ENCODE measurements at regions not wholly inside any gene's neighbourhood (a gene's known extent, or its start where the extent isn't known, plus 50 kb on each side); places are given as distances from the start of the nearest gene placed in this dataset.
"Not testable (repeated sequence)": the region's sequence is repeated elsewhere in the genome, so short reads cannot be mapped to it uniquely, and the experiment has no call there.

GRCh38 chr15:96648866-96649265 is 318.4 kb downstream of the NR2F2 start:
- Histone ChIP-seq H3K9me3 (ENCODE audit: control insufficient read depth, low read depth, low read length) (no peaks in the 10 kb centered on the region), H2AFZ (ENCODE audit: control insufficient read depth, low read length) (no peak overlapping the region), H3K4me3 (ENCODE audit: control insufficient read depth in 2 of 3, extremely low read depth in 1 of 3, insufficient read depth in 2 of 3, low read depth in 1 of 3, low read length in 3 of 3) (no peak overlapping the region), H3K27ac (ENCODE audit: control insufficient read depth, insufficient read depth, low read length) (no peak overlapping the region), H3K79me2 (ENCODE audit: control insufficient read depth, insufficient read depth, low read length) (no peaks in the 10 kb centered on the region), H3K9ac (ENCODE audit: control insufficient read depth, extremely low read depth, insufficient read depth, low read length) (no peak overlapping the region), H3K4me1 (ENCODE audit: control insufficient read depth, extremely low read depth, insufficient read depth, low read length) (no peaks in the 10 kb centered on the region), H3K4me2 (ENCODE audit: control insufficient read depth, extremely low read depth, insufficient read depth, low read depth, low read length) (no peak overlapping the region), H4K20me1 (ENCODE audit: control insufficient read depth, extremely low read depth, insufficient read depth, low read length) (no peaks in the 10 kb centered on the region), H3K27me3 (ENCODE audit: control insufficient read depth, extremely low read depth, insufficient read depth, low read length) (no peaks in the 10 kb centered on the region), H3K36me3 (ENCODE audit: control insufficient read depth in 2 of 2, extremely low read depth in 1 of 2, insufficient read depth in 2 of 2, low read length in 2 of 2) (no peaks in the 10 kb centered on the region), H3K9me1 (ENCODE audit: control insufficient read depth, extremely low read depth, insufficient read depth, low read length) (no peaks in the 10 kb centered on the region)
- no peak for DNase-seq (ENCODE audit: low read depth, low spot score)
- no peak for FAIRE-seq
- dilution Hi-C loops (cut with MboI; ENCODE audit: extremely low pct_ligation_motif_present, low sequenced_read_pairs), result no loop called here
- no peak for TF ChIP-seq EZH2 (IDR thresholded peaks at IDR 0.05; ENCODE audit: low read length)
- TF ChIP-seq CTCF (optimal IDR thresholded peaks at IDR 0.05 in 1 of 3, IDR thresholded peaks at IDR 0.05 in 1 of 3, conservative IDR thresholded peaks at IDR 0.05 in 1 of 3; ENCODE audit: extremely low read depth in 1 of 3, insufficient read depth in 2 of 3, low read length in 3 of 3), result no peak

- no peak for DNase-seq (ENCODE audit: low read depth, low spot score)
- Histone ChIP-seq H4K20me1 (ENCODE audit: control insufficient read depth, extremely low read depth, insufficient read depth, low read length) (no peaks in the 10 kb centered on the region), H3K9me1 (ENCODE audit: control insufficient read depth, extremely low read depth, insufficient read depth, low read length) (no peaks in the 10 kb centered on the region), H3K4me1 (ENCODE audit: control insufficient read depth, extremely low read depth, insufficient read depth, low read length) (no peaks in the 10 kb centered on the region), H3K27ac (ENCODE audit: control insufficient read depth, insufficient read depth, low read length) (no peak overlapping the region), H3K4me3 (ENCODE audit: control insufficient read depth in 2 of 3, extremely low read depth in 1 of 3, insufficient read depth in 2 of 3, low read depth in 1 of 3, low read length in 3 of 3) (no peak overlapping the region), H3K36me3 (ENCODE audit: control insufficient read depth in 2 of 2, extremely low read depth in 1 of 2, insufficient read depth in 2 of 2, low read length in 2 of 2) (no peaks in the 10 kb centered on the region), H2AFZ (ENCODE audit: control insufficient read depth, low read length) (no peak overlapping the region), H3K9me3 (ENCODE audit: control insufficient read depth, low read depth, low read length) (no peaks in the 10 kb centered on the region), H3K9ac (ENCODE audit: control insufficient read depth, extremely low read depth, insufficient read depth, low read length) (no peak overlapping the region), H3K4me2 (ENCODE audit: control insufficient read depth, extremely low read depth, insufficient read depth, low read depth, low read length) (no peak overlapping the region), H3K79me2 (ENCODE audit: control insufficient read depth, insufficient read depth, low read length) (no peaks in the 10 kb centered on the region), H3K27me3 (ENCODE audit: control insufficient read depth, extremely low read depth, insufficient read depth, low read length) (no peaks in the 10 kb centered on the region)
- no peak for FAIRE-seq
- dilution Hi-C loops (cut with MboI; ENCODE audit: extremely low pct_ligation_motif_present, low sequenced_read_pairs), result no loop called here
- TF ChIP-seq EZH2 (IDR thresholded peaks at IDR 0.05; ENCODE audit: low read length) (no peak), CTCF (optimal IDR thresholded peaks at IDR 0.05 in 1 of 3, IDR thresholded peaks at IDR 0.05 in 1 of 3, conservative IDR thresholded peaks at IDR 0.05 in 1 of 3; ENCODE audit: extremely low read depth in 1 of 3, insufficient read depth in 2 of 3, low read length in 3 of 3) (no peak)
Observed at GRCh38 chr15:96657096-96657495, 326.6 kb downstream of the NR2F2 start.

- H4K20me1 ChIP-seq (ENCODE audit: control insufficient read depth, extremely low read depth, insufficient read depth, low read length); H3K4me1 ChIP-seq (ENCODE audit: control insufficient read depth, extremely low read depth, insufficient read depth, low read length); H3K27me3 ChIP-seq (ENCODE audit: control insufficient read depth, extremely low read depth, insufficient read depth, low read length); dilution Hi-C loops (cut with MboI; ENCODE audit: extremely low pct_ligation_motif_present, low sequenced_read_pairs); H3K79me2 ChIP-seq (ENCODE audit: control insufficient read depth, insufficient read depth, low read length); H3K4me2 ChIP-seq (ENCODE audit: control insufficient read depth, extremely low read depth, insufficient read depth, low read depth, low read length); H3K27ac ChIP-seq (ENCODE audit: control insufficient read depth, insufficient read depth, low read length); H3K9me1 ChIP-seq (ENCODE audit: control insufficient read depth, extremely low read depth, insufficient read depth, low read length); H3K9ac ChIP-seq (ENCODE audit: control insufficient read depth, extremely low read depth, insufficient read depth, low read length); DNase-seq (ENCODE audit: low read depth, low spot score); H2AFZ ChIP-seq (ENCODE audit: control insufficient read depth, low read length); H3K36me3 ChIP-seq (ENCODE audit: control insufficient read depth in 2 of 2, extremely low read depth in 1 of 2, insufficient read depth in 2 of 2, low read length in 2 of 2); H3K4me3 ChIP-seq (ENCODE audit: control insufficient read depth in 2 of 3, extremely low read depth in 1 of 3, insufficient read depth in 2 of 3, low read depth in 1 of 3, low read length in 3 of 3); H3K9me3 ChIP-seq (ENCODE audit: control insufficient read depth, low read depth, low read length); FAIRE-seq: not testable (repeated sequence)
Observed at GRCh38 chr15:96666979-96667378, 336.5 kb downstream of the NR2F2 start.
